ENCODE measurements at regions not wholly inside any gene's neighbourhood (a gene's known extent, or its start where the extent isn't known, plus 50 kb on each side); places are given as distances from the start of the nearest gene placed in this dataset.
"Not testable (repeated sequence)": the region's sequence is repeated elsewhere in the genome, so short reads cannot be mapped to it uniquely, and the experiment has no call there.

GRCh38 chr21:28174701-28175100, 818.0 kb downstream of the LTN1 start:
- TF ChIP-seq CTCF (IDR thresholded peaks at IDR 0.05; ENCODE audit: control extremely low read depth, extremely low read depth, low read depth, missing control alignments), result no peak
- no peak for DNase-seq (ENCODE audit: extremely low spot score)
- ChIA-PET CTCF (no interaction called here), POLR2A (no interaction called here)

GRCh38 chr21:28174006-28174405, 818.7 kb downstream of the LTN1 start:
- ChIA-PET POLR2A (no interaction called here), CTCF (no interaction called here)
- TF ChIP-seq CTCF (IDR thresholded peaks at IDR 0.05; ENCODE audit: control extremely low read depth, extremely low read depth, low read depth, missing control alignments), result no peak
- no peak for DNase-seq (ENCODE audit: extremely low spot score)

- DNase-seq (ENCODE audit: extremely low spot score), result no peak
- no peak for TF ChIP-seq CTCF (IDR thresholded peaks at IDR 0.05; ENCODE audit: control extremely low read depth, extremely low read depth, low read depth, missing control alignments)
- CTCF ChIA-PET, result no interaction called here
- POLR2A ChIA-PET, result no interaction called here
Measured at GRCh38 chr21:28172376-28172775, 820.3 kb downstream of the LTN1 start.

- ChIA-PET POLR2A (no interaction called here), CTCF (no interaction called here)
- no peak for TF ChIP-seq CTCF (IDR thresholded peaks at IDR 0.05; ENCODE audit: control extremely low read depth, extremely low read depth, low read depth, missing control alignments)
Measured at GRCh38 chr21:28167366-28167765, 825.3 kb downstream of the LTN1 start.

GRCh38 chr21:28164519-28164918, 828.2 kb downstream of the LTN1 start:
- POLR2A ChIA-PET; DNase-seq (ENCODE audit: extremely low spot score); CTCF ChIA-PET: not testable (repeated sequence)

More at GRCh38 chr21:28167366-28167765, 825.3 kb downstream of the LTN1 start:
- no peak for DNase-seq (ENCODE audit: extremely low spot score)

GRCh38 chr21:28162052-28162451, 830.6 kb downstream of the LTN1 start:
- POLR2A ChIA-PET; DNase-seq (ENCODE audit: extremely low spot score); CTCF ChIA-PET: not testable (repeated sequence)

- CTCF ChIA-PET, result no interaction called here
Measured at GRCh38 chr21:28160378-28160777, 832.3 kb downstream of the LTN1 start.

More at GRCh38 chr21:28160378-28160777, 832.3 kb downstream of the LTN1 start:
- no peak for DNase-seq (ENCODE audit: extremely low spot score)
- POLR2A ChIA-PET, result no interaction called here
- TF ChIP-seq CTCF (IDR thresholded peaks at IDR 0.05; ENCODE audit: control extremely low read depth, extremely low read depth, low read depth, missing control alignments), result no peak
